GM12891 (cell line): ENCODE measurements at regions not wholly inside any gene's neighbourhood (a gene's known extent, or its start where the extent isn't known, plus 50 kb on each side); places are given as distances from the start of the nearest gene placed in this dataset.

Experiments
- PAX5 ChIP-seq: IDR thresholded peaks from 2 replicates; pipeline ENCODE4 v1.6.1; 2011; ENCODE audit warnings: low read length, moderate library complexity, mild to moderate bottlenecking; ENCODE audit not compliant: insufficient read depth, severe bottlenecking
- POLR2A ChIP-seq: IDR thresholded peaks from 2 replicates; pipeline ENCODE4 v1.6.1; 2011; ENCODE audit warnings: low read depth, low read length, control low read depth
- POLR2AphosphoS5 ChIP-seq: IDR thresholded peaks from 2 replicates; pipeline ENCODE4 v1.6.1; 2011; ENCODE audit warnings: low read depth, low read length, control low read depth
- SPI1 ChIP-seq: IDR thresholded peaks from 2 replicates; pipeline ENCODE4 v1.6.1; 2011; ENCODE audit warnings: low read depth, low read length, control low read depth
- TAF1 ChIP-seq: IDR thresholded peaks from 2 replicates; pipeline ENCODE4 v1.6.1; 2011; ENCODE audit warnings: low read depth, low read length, control low read depth

GRCh38 chr7:145474009-145474686 is 638.3 kb upstream of the TPK1 start:
- TF ChIP-seq POLR2AphosphoS5 (no peak), POLR2A (no peak), TAF1 (no peak), PAX5 (no peak), SPI1 (no peak)
